ENCODE measurements at regions not wholly inside any gene's neighbourhood (a gene's known extent, or its start where the extent isn't known, plus 50 kb on each side); places are given as distances from the start of the nearest gene placed in this dataset.

GRCh38 chrX:140090800-140091124 lies 125.4 kb upstream of the CXorf66 start:
- no peak for TF ChIP-seq MEIS1 (CRISPR knock-in tag; IDR thresholded peaks at IDR 0.05; ENCODE audit: borderline replicate concordance)
- no peak for TF ChIP-seq CTCF (tag by site-specific recombination; IDR thresholded peaks at IDR 0.05)
- no peak for TF ChIP-seq PBX3 (CRISPR knock-in tag; IDR thresholded peaks at IDR 0.05)
- TF ChIP-seq ZNF274 (IDR thresholded peaks at IDR 0.05; ENCODE audit: low read length) = no peak
- TF ChIP-seq ZNF274 (tag by site-specific recombination; IDR thresholded peaks at IDR 0.05; ENCODE audit: borderline replicate concordance) = no peak
- no peak for TF ChIP-seq PRDM10 (tag by site-specific recombination; IDR thresholded peaks at IDR 0.05)
- TF ChIP-seq ZBTB44 (tag by site-specific recombination; IDR thresholded peaks at IDR 0.05) = no peak
- TF ChIP-seq ZNF560 (tag by site-specific recombination; IDR thresholded peaks at IDR 0.05; ENCODE audit: borderline replicate concordance) = no peak
- TF ChIP-seq YY1 (tag by site-specific recombination; IDR thresholded peaks at IDR 0.05) = no peak
- TF ChIP-seq ZNF76 (tag by site-specific recombination; IDR thresholded peaks at IDR 0.05; ENCODE audit: borderline replicate concordance, low read depth) = no peak
- TF ChIP-seq ZNF362 (tag by site-specific recombination; IDR thresholded peaks at IDR 0.05) = no peak
- no peak for TF ChIP-seq ZNF248 (tag by site-specific recombination; IDR thresholded peaks at IDR 0.05)

Data from HEK293 (cell line).